HCT116 (cell line): ENCODE measurements at regions not wholly inside any gene's neighbourhood (a gene's known extent, or its start where the extent isn't known, plus 50 kb on each side); places are given as distances from the start of the nearest gene placed in this dataset.

Experiments
- ATAC-seq: fragments of 200-7000 bp; cut with Tn5 transposase; 2 replicates; pipeline ENCODE4 v1.9.1; 2020; ENCODE audit warnings: mild to moderate bottlenecking, moderate library complexity
- BruUV-seq: library from RNA; stranded (reverse); fragments of 400-500 nt; replicated peaks from 2 replicates; lab custom pipeline; 2021; lab: Mats Ljungman, UMichigan
- CTCF ChIA-PET: fragments of 300-600 bp; sonication (Branson Sonifier 250); formaldehyde crosslinking; loops from one replicate; lab custom pipeline; 2021; ENCODE audit warnings: antibody characterized with exemption; lab: Charles Lee
- POLR2A ChIA-PET: fragments of 300-600, 350-600 bp; sonication (Branson Sonifier 250); formaldehyde crosslinking; loops from one replicate; lab custom pipeline; 2021; ENCODE audit warnings: antibody characterized with exemption; lab: Charles Lee
- RAD21 ChIA-PET, 2 experiments: fragments of 300-600 bp; sonication (Branson Sonifier 250); formaldehyde crosslinking; loops; one replicate each; lab custom pipeline; 2023; ENCODE audit warnings: low total read pairs in 2 of 2; ENCODE audit not compliant: uncharacterized antibody in 2 of 2, unreplicated experiment in 2 of 2, low non-redundant PET in 1 of 2; lab: Charles Lee
- DNase-seq: peaks from one replicate; pipeline ENCODE4 v3.0.0-alpha.2; 2010; ENCODE audit warnings: low read depth, low spot score
- H2AFZ ChIP-seq: fragments of 200-600 bp; shearing (Covaris generic), sonication (generic); 2 replicates; pipeline ENCODE4 v1.6.1; 2017; ENCODE audit warnings: low read depth, mixed run types, mixed read lengths, antibody characterized with exemption, low read length; ENCODE audit not compliant: poor library complexity, severe bottlenecking
- H3K27ac ChIP-seq: 2 replicates; pipeline ENCODE4 v1.5.1; 2012; ENCODE audit warnings: low read depth, low read length
- H3K27me3 ChIP-seq: fragments of 200-600 bp; sonication (generic); 2 replicates; pipeline ENCODE4 v1.6.1; 2016; ENCODE audit warnings: mixed run types, low read length, mixed read lengths; ENCODE audit not compliant: insufficient read depth
- H3K36me3 ChIP-seq, 2 experiments: fragments of 200-500 bp in 1 of 2; fragments of 200-600 bp in 1 of 2; sonication (Bioruptor generic) in 1 of 2; sonication (generic) in 1 of 2; 2 replicates each; pipeline versions ENCODE4 v1.5.1 to v1.6.1; 2014 to 2016; ENCODE audit warnings: low read length in 2 of 2, inconsistent platforms in 1 of 2, mixed read lengths in 1 of 2, mixed run types in 1 of 2; ENCODE audit not compliant: insufficient read depth in 2 of 2, control insufficient read depth in 1 of 2
- H3K4me1 ChIP-seq, 2 experiments: fragments of 200-600 bp in 1 of 2; sonication (generic) in 1 of 2; 2 replicates each; pipeline versions ENCODE4 v1.5.1 to v1.6.1; 2012 to 2017; ENCODE audit warnings: low read length in 2 of 2, inconsistent platforms in 1 of 2, mild to moderate bottlenecking in 1 of 2, mixed read lengths in 1 of 2, mixed run types in 1 of 2, moderate library complexity in 1 of 2; ENCODE audit not compliant: insufficient read depth in 2 of 2, control insufficient read depth in 1 of 2
- H3K4me2 ChIP-seq: fragments of 200-600 bp; sonication (generic); 2 replicates; pipeline ENCODE4 v1.6.1; 2017; ENCODE audit warnings: mixed run types, low read length, mixed read lengths
- H3K4me3 ChIP-seq, 2 experiments: fragments of 200-600 bp in 1 of 2; sonication (generic) in 1 of 2; replicated peaks in 1 of 2; 2 replicates each; pipeline ENCODE4 v1.5.1; 2011 to 2016; ENCODE audit warnings: low read length in 2 of 2, control low read depth in 1 of 2, low read depth in 1 of 2, mild to moderate bottlenecking in 1 of 2, mixed read lengths in 1 of 2, mixed run types in 1 of 2
- H3K79me2 ChIP-seq: fragments of 200-600 bp; sonication (generic); 2 replicates; pipeline ENCODE4 v1.6.1; 2017; ENCODE audit warnings: mild to moderate bottlenecking, mixed run types, low read length, moderate library complexity, mixed read lengths; ENCODE audit not compliant: insufficient read depth
- H3K9ac ChIP-seq: fragments of 200-600 bp; sonication (generic); 2 replicates; pipeline ENCODE4 v1.6.1; 2016; ENCODE audit warnings: low read length, mixed read lengths
- H3K9me2 ChIP-seq: fragments of 200-600 bp; sonication (generic), shearing (Covaris generic); 2 replicates; pipeline ENCODE4 v1.6.1; 2017; ENCODE audit warnings: mixed run types, mild to moderate bottlenecking, moderate library complexity; ENCODE audit not compliant: insufficient read depth
- H3K9me3 ChIP-seq, 2 experiments: fragments of 200-500 bp in 1 of 2; fragments of 200-600 bp in 1 of 2; sonication (Bioruptor generic) in 1 of 2; sonication (generic) in 1 of 2; 2 replicates each; pipeline ENCODE4 v1.6.1; 2014 to 2017; ENCODE audit warnings: low read length in 2 of 2, mixed read lengths in 2 of 2, inconsistent platforms in 1 of 2, low read depth in 1 of 2, mild to moderate bottlenecking in 1 of 2, mixed run types in 1 of 2, moderate library complexity in 1 of 2; ENCODE audit not compliant: control insufficient read depth in 1 of 2, insufficient read depth in 1 of 2
- H4K20me1 ChIP-seq: fragments of 200-600 bp; sonication (generic), shearing (Covaris generic); 2 replicates; pipeline ENCODE4 v1.6.1; 2017; ENCODE audit warnings: mixed run types, mild to moderate bottlenecking, moderate library complexity; ENCODE audit not compliant: insufficient read depth
- CEBPB ChIP-seq: IDR thresholded peaks from 2 replicates; pipeline ENCODE4 v1.6.1; 2012; ENCODE audit warnings: low read depth
- ELF1 ChIP-seq: IDR thresholded peaks from 2 replicates; pipeline ENCODE4 v1.6.1; 2012; ENCODE audit warnings: low read depth, borderline replicate concordance
- REST ChIP-seq: IDR thresholded peaks from 2 replicates; pipeline ENCODE4 v1.6.1; 2012; ENCODE audit warnings: low read depth
- SP1 ChIP-seq: IDR thresholded peaks from 2 replicates; pipeline ENCODE4 v1.6.1; 2012; ENCODE audit warnings: low read depth
- SRF ChIP-seq: IDR thresholded peaks from 2 replicates; pipeline ENCODE4 v1.6.1; 2012; ENCODE audit warnings: low read depth
- ZFX ChIP-seq: fragments of 450-650 bp; IDR thresholded peaks from 2 replicates; pipeline ENCODE4 v1.6.1; 2017
- ZNF274 ChIP-seq: fragments of 200-500 bp; sonication (Bioruptor generic); IDR thresholded peaks from 2 replicates; pipeline ENCODE4 v1.6.1; 2014; ENCODE audit warnings: mild to moderate bottlenecking, low read depth, low read length, inconsistent platforms
- intact Hi-C: fragments of 100-400 bp; cut with micrococcal nuclease; formaldehyde crosslinking; loops from 2 replicates; pipeline ENCODE4 v1.10.0; 2022
- TF ChIP-seq, protein P1 (sequence below): IDR thresholded peaks from 2 replicates; pipeline ENCODE4 v1.6.1; 2011; ENCODE audit warnings: mild to moderate bottlenecking, low read length, moderate library complexity; ENCODE audit not compliant: insufficient replicate concordance; ENCODE audit errors: extremely low read depth

- ATAC-seq (no peak), DNase-seq (no peak)
- no peak overlapping the region for H3K9ac ChIP-seq
- no peaks in the 10 kb centered on the region for H3K4me1 ChIP-seq
- no peaks in the 10 kb centered on the region for H3K9me3 ChIP-seq
- CTCF ChIA-PET: no interaction called here
- no peak for TF ChIP-seq SRF
- TF ChIP-seq, protein P1, sequence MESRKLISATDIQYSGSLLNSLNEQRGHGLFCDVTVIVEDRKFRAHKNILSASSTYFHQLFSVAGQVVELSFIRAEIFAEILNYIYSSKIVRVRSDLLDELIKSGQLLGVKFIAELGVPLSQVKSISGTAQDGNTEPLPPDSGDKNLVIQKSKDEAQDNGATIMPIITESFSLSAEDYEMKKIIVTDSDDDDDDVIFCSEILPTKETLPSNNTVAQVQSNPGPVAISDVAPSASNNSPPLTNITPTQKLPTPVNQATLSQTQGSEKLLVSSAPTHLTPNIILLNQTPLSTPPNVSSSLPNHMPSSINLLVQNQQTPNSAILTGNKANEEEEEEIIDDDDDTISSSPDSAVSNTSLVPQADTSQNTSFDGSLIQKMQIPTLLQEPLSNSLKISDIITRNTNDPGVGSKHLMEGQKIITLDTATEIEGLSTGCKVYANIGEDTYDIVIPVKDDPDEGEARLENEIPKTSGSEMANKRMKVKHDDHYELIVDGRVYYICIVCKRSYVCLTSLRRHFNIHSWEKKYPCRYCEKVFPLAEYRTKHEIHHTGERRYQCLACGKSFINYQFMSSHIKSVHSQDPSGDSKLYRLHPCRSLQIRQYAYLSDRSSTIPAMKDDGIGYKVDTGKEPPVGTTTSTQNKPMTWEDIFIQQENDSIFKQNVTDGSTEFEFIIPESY: no peak
- no peak for TF ChIP-seq ZFX
- no peak for TF ChIP-seq ZNF274
- TF ChIP-seq REST: no peak
- no peak for TF ChIP-seq ELF1
- no peak for TF ChIP-seq CEBPB
- no peak for TF ChIP-seq SP1
- no peaks in the 10 kb centered on the region for H3K79me2 ChIP-seq
- intact Hi-C loops: no loop called here
- H4K20me1 ChIP-seq: no peaks in the 10 kb centered on the region
- no peak overlapping the region for H3K27ac ChIP-seq
- H2AFZ ChIP-seq: no peak overlapping the region
- H3K27me3 ChIP-seq: no peaks in the 10 kb centered on the region
- no peaks in the 10 kb centered on the region for H3K9me2 ChIP-seq
- POLR2A ChIA-PET: no interaction called here
- BruUV-seq: no TSS peak
- H3K4me2 ChIP-seq: no peak overlapping the region
- H3K36me3 ChIP-seq: no peaks in the 10 kb centered on the region
- no peak overlapping the region for H3K4me3 ChIP-seq
- RAD21 ChIA-PET: no interaction called here
These were observed 511.0 kb downstream of the TMEM121 start for GRCh38 chr14:106037380-106037779.
